IPS-NIHi11 (cell line): ENCODE measurements at regions not wholly inside any gene's neighbourhood (a gene's known extent, or its start where the extent isn't known, plus 50 kb on each side); places are given as distances from the start of the nearest gene placed in this dataset.
A peak's percentile ranks its signal among the peaks of the same experiment; 100 is the strongest.
"Not testable (repeated sequence)": the region's sequence is repeated elsewhere in the genome, so short reads cannot be mapped to it uniquely, and the experiment has no call there.

Experiments
- DNase-seq: peaks from one replicate; pipeline ENCODE4 v3.0.0; 2012; ENCODE audit warnings: mixed read lengths, low spot score

DNA sequence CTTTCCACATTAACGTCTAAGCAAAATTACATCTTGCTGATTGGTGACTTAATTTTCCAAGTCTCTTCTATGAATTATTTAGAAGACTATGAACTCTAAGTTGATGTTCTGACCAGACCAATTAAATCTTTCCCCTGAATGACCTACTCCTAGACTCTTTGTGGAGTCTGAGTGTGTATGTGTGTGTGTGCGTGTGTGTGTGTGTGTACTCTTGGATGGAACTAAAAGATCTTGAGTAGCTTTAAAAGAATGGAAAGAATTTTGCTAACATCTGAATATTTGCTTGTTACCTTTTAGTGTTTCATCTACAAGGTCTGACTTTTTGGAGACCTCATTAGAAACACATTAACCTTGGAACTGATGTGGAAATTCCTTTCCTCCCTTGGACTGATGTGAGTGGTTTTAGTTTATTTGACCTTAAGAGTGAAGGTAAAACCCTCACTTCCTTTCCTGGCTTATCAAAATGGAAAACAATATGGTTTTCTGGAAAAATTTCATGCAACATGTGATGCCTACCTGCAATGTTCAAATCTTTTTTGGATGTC, 257.1 kb downstream of the GATA3 start:
- DNase-seq = no peak

DNA sequence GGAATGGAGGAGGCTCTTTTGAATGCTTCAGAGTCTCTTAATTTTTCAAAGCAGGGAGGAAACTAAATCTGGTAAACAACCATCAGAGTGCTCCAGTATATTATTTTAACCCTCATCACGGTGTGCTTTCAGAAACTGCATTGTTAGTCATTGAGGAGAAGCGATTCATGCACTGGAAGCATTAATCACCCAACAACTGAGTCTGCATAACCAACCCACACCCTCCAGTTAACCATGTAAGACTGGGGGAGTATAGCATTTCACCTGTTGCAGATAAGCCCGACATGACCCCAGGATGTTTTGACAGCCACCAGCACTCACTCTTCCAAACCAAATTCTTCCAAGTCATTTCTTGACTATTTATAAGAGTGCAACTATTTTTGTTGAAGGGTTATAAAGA, 257.6 kb downstream of the GATA3 start:
- no peak for DNase-seq

DNA sequence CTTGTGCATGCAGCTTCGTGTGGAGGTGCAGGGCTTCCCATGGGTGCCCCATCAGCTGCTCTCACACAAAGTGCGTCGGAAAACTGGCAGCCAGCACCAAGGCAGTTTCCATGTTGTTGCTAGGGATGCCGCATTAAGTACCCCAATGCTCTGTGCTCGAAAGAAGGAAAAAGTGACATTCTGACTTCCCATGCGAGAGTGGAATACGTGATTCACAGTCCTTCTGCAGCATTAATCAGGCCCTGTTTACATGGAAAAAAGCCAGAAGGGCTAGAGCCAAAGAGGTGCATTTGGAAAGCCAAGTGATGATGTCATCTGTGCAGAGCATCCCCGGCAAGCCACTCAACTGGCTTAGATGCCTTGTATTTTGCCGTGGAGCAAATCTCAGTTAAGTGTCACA, 258.3 kb downstream of the GATA3 start:
- no peak for DNase-seq

DNA sequence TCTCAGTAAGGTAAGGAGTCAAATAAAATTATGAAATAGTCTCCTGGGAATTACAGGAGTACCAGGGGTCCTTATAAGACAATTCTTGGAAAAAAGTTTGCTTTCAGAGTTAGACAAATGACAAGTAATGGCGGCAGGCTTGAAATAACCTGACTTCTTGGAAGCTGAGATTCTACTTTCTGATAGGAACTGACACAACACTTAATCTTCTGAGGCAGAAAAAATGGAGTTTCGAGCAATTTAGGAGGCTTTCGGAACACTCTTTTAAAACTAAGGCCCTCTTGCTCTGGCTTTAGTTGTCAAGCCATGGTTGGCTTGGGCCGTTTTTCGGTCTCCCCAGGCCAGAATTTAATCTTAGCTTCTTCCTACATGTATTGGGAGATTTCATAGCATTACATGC, 260.0 kb downstream of the GATA3 start:
- no peak for DNase-seq

DNA sequence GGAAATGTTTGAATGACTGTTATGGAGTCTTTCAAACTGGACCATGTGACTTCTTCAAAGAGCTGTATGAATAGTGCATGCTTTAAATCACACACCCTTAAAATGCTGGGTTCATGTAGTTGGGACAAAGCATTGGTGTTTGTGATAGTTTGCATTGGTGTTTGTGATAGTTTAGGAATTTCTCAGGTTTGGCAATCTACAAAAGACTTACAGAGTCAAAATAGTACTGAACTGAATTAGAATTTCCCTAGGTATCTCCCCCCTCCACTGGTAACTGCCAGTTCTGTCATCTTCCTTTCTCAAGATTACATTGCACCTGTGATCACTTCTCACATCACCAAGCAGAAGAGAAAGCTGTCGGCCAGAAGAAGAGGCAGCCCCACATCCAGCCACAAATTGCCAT, 261.1 kb downstream of the GATA3 start:
- DNase-seq = no peak

DNA sequence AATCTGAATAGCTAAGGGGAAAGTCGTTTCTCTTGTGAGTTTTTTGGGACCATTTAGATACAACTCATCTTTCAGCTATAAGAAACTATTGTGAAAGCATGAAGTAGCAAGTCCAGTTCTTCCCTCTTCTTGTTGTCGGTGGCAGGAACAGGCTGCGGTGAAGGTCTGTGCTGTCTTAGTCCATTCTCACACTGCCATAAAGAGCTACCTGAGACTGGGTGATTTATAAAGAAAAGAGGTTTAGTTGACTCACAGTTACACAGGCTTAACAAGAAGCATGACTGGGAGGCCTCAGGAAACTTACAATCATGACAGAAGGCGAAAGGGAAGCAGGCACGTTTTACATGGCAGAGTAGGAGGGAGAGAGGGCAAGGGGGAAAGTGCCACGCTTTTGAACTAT, 261.8 kb downstream of the GATA3 start:
- no peak for DNase-seq

DNA sequence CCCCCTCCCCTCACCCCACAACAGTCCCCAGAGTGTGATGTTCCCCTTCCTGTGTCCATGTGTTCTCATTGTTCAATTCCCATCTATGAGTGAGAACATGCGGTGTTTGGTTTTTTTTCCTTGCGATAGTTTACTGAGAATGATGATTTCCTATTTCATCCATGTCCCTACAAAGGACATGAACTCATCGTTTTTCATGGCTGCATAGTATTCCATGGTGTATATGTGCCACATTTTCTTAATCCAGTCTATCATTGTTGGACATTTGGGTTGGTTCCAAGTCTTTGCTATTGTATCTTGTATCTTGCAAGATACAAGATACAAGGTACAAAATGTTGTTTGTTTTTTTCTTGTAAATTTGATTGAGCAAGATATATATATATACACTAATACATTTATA, 263.9 kb downstream of the GATA3 start:
- not testable (repeated sequence) for DNase-seq

DNA sequence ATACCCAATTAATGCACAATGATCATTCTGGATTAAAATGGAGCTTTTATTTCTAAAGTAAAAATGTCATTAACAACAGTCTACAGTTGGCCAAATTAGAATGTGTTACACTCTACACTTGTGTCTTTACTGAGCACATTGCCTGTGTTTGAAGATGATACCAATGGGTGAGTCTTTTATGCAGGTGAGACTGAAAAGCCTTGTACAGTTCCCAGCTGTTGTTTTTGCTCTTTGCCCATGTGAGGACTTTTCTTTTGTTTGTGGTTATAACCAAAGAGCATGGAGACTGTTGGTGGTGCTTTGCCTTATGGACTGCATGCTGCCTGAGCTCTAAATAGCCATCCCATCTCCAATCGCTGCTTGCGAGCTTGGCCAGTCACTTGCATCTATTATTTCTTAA, 264.5 kb downstream of the GATA3 start:
- DNase-seq = no peak

DNA sequence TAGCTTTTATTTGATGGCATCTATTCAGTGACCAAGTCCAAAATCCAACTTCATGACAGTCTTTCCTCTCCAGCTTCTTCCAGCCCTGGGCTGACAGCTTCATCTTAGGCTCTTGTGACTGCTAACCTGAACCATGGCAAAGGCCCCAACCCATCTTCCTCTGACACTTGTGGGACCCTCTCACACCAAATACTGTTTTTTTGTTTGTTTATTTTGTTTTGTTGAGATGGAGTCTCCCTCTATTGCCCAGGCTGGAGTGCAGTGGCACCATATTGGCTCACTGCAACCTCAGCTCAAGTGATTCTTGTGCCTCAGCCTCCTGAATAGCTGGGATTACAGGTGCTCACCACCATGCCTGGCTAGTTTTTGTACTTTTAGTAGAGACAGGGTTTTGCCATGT, 265.2 kb downstream of the GATA3 start:
- DNase-seq = no peak

DNA sequence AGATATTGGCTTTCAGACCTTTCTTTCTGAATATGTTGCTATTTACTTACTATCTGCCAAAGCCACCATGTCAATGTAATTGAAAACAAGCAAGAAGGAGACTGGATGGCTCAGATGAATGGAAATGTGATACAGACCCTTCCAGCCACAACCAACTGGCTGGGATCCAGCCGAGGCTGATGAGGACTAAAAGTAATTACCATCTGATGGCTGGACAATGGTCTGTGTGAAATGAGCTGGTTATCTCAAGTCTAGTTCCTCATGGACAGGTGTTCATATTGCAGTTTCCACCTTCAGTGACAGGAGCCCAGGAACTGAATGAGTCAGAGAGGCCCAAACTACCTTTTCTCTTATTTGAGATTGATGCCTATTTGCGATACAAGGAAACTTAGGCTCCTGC, 267.5 kb downstream of the GATA3 start:
- DNase-seq = no peak

DNA sequence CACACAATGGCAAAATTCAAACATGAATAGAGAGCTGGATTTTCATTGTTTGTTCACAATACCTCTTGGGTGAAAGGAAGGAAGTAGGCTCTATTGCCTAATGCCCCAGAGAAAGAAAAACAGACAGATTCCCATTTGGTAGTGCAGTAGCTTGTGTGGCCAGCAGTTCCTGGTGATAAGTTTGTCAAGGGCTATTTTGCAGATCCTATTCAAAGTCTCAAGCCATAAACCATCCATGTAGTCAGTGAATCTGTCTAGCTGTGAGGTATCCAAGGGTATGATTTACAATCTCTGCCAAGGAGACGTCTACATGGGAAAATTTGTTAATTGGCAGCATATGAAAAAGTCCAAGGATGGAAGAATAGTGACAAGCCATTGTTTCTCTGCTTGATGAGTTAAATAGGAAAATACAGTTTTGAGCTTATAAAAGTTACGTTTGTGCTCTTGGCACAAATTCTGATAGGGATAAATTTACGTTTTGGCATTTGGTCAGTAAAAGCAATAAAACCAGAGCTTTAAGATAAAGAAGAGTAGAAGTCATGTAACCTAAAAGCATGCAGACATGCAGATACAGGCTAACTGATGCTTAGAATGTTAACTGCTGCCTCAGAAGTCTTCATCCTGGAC, 269.1 kb downstream of the GATA3 start:
- DNase-seq = no peak

DNA sequence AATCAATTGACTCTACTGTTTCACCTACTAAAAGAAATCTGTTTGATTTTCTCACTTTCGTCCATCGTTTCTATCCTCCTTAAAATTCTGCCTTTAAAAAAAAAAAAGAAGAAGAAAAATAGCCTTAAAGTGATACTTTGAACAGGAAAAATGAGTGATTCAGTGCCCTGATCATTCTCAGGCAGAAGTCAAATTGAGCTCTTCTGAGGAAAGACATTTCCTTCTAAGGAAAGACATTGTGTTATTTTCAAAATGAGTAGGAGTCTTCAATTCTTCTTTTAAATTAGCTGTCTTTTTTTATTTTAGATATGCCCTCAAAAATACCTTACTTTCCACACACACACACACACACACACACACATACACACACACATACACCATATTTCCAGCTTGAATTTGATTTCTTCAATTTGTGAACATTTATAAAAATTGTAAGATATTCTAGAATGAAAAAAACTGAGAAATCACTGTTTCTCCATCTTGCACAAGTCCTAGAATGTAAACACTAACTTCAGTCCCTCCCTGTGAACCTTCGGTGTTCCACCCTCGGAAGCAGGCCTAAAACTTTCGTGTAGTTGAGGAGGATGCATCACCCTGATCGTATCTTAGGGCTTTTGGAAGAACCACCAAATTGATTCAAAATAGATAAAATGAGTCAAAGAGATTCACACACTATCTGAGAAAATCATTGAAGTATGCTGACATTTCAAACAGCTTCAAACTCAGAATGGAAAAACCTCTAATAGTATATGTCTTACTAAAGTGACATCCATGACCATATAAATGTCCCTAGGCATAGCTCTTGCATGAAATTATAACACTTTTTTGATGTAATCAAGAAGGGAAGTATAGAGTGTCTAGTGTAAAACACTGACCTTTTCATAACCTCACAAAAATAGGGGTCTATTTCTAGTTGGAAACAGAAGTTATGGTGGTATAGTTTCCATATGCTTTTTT, 270.8 kb downstream of the GATA3 start:
- no peak for DNase-seq

DNA sequence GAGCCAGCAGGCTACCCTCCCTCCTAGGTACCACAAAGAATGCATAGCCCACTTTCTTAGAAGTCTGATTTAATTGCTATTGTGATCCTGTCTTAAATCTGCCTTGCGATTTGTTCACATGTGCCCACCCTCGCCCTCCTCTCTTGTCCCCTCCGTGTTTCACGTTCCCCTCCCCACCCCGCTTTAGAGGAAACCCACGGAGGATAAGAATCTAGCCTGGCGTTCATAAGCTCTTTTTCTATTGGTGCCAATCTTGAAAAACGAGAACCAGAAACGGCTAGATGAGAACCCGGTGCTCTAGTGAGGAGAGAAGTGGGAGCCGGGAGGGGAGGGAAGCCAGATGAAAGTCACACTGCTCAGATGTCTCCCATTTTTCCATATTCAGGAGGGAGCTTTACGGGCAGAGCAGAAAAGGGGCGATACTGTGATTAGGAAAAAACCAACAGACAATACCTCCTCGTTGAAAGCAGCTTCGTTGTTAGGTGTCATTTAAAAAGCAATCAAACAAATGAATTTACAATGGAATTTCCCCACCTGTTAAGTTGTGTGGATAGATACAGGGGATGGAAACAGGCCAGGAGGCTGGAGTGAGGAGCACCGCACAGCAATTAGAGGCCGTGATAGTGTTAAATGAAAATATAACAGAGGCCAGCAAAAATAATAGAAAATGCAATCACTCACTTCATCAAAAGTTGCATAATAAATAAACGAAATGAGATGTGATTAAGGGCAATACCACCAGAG, 272.1 kb downstream of the GATA3 start:
- no peak for DNase-seq

DNA sequence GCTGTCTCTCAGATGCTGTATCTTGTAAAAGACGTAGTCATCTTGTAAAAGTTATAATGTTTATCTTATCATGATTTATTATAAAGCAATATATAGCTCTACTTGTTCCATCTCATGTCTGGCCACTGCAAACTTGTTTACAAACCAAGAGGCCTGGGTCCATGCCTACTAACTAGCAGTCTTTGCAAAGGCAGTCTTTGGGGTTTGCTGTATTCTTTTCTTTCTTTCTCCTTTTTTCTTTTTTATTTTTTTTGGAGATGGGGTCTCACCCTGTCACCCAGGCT, 272.6 kb downstream of the GATA3 start:
- no peak for DNase-seq

DNA sequence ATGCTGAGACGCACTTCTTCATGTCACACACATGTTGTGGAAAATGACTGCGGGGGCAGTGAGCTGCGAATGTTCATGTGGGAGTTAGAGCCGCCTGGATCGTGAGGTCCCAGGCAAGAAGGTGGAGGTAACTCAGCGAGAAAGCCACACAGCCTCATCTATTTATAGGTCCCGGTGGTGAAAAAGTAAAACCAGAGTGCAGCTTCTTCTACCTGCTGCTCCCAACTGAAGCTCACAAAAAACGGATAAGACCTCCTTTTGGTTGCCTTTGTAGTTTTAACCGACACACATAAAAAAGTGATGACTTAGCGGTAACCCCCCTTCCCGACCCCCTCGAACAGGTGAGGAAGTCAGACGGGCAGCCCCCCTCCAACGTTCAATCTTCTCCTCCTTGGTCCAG, 276.9 kb downstream of the GATA3 start:
- no peak for DNase-seq

DNA sequence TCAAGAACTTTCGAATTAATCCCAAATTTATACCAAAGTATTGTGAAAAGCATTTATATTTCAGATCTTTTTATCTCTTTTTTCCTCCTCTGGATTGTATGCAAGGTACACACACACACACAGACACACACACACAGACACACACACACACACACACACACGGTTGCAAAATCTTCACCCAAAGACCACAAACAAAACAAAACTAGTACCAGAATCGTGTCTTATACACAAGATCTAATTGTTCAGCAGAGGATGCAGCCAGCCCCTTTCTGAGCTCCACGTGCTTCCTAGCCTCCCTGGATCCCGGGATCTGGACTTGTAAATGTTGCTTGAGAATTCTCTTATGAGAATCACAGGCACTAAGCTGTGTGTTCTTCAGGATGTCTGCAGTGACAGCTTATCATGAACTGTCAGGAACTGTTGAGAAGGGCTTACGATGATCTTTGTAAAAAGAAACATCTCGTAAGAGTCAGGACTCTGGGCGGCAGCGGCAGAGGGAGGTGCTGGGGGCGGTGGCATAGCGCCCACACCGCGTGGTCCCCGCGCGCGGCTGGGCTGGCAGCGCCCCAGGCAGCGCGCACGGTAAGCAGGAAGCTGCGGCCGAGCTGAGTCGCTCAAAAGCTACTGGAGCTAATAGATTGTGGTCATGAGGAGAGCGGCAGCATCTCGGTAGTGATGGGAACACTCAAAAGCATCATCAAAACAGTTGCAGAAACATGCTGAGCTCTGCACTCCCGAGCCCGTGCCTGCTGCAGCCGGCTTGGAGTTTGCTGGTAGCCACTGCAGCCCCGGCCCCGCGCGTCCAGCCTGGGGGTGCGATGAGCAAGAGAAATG, 277.6 kb downstream of the GATA3 start:
- peak; percentile 30 for DNase-seq

DNA sequence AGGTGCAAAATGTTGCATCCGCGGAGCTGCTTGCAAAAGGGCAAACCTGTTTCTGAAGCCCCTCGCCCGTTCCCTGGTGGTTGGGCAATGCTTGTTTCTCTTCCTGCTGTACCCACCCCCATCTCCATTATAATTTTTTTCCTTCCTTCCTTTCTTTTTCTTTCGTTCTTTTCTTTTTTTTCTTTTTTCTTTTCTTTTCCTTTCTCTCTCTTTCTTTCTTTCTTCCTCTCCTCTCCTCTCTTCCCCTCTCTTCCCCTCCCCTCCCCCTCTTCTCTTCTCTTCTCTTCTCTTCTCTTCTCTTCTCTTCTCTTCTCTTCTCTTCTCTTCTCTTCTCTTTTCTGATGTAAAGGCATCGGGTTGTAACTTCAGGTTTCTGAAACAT, 278.2 kb downstream of the GATA3 start:
- DNase-seq = no peak

DNA sequence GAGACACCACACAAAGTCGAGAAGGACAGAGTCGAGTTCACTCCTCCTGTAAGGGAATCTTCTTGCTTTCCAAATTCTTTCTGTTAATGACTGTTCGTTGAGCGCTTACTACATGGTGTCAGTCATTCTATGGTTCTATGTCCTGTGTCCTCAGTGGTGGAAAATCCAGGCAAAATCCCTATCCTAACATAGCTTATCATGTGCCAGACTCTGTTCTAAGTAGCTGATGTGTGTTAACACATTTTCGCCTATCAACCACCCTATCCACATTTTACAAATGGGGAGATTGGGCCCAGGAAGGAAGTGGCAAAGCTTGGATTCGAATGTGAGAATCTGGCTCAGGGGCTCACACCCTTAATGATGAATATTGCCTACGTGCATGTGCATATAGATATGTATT, 280.1 kb downstream of the GATA3 start:
- no peak for DNase-seq

DNA sequence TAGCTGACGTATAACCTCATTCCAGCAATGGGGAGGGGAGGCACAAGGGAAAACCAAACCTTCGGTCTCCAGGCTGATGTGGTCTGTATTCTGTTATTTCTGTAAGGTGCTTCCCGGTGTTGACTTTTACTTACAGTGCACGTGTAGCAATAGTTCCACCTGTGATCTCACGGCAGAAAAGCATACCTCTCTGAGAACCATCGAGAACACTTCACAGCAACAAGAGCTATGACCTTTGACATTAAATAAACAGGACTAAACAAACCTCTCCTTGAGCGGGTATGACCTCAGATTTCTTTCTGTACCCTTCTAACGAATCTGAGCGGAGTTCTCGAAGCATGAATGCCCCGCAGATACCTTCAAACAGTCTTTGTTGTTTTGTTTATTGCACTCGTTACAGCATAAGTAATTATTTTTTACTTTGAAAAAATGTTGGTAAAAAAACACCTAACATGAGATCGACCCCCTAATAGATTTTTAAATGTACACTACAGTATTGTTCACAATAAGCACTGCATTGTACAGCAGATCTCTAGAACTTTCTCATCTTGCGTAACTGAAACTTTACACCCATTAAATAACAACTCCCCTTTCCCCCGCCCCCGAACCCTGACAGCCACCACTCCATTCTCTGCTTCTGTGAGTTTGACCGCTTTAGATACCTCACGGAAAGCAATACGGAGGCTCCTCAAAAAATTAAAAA, 282.3 kb downstream of the GATA3 start:
- DNase-seq = no peak

DNA sequence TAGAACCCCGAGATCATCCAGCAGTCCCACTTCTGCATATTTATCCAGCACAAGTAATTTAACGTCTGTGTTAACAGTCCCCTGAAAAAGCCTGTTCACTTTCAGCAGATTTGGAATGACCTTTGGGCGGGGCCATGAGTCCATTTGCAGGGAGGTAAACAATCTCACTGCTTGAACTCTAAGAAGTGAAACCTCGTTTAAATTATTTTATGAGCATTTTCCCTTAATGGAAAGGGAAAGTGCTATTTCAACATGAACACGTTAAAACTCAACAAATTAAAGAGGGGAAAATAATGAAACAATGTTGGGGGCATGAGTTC, 282.8 kb downstream of the GATA3 start:
- DNase-seq = no peak

DNA sequence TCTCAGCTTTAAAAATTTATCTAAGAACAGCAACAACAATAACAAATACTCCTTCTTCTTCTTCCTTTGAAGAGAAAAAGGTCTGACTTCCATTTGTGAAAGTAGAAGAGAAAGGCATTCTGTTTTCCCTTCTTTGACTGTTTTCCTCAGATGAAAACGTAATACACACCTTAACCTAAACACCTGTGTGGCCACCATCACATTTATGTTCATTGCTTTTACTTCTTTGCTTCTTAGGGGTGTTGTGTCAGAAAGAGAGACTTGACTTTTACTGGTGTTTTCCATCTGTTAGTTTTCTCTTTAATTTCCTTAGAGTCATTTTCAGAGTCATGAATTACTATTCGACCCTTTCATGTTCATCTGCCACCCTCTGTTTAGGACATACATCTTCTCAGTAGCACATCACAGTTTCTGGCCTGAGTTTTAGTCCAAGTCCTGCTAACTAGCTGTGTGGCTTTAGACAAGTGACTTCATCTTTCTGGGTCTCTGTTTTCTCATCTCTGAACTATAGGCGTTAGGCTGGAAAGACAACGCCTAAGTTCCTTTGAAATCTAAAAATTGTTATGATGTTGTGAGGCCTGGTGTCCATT, 283.8 kb downstream of the GATA3 start:
- no peak for DNase-seq
